ENCODE measurements at regions not wholly inside any gene's neighbourhood (a gene's known extent, or its start where the extent isn't known, plus 50 kb on each side); places are given as distances from the start of the nearest gene placed in this dataset.

DNA sequence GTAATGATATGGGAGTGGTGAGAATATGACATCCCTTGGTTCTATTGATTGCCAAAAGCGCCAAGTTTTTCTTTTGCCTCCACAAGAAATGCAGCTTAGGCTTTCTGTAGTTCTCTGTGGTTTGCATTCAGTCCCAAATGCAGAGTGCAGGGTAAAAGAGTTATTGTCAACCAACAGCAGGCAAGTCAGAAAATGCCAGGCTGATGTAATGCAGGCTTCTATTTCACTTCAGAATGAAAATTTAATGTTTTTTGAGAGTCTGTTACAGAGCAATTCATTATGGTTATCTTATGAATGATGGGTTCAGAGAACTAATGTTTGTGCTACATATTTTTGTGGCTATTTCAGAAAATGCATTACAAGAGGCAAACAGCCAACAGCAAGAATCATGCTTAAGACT lies 293.5 kb downstream of the CENPW start:
- H2AFZ ChIP-seq (replicated peaks) = no peak overlapping the region

DNA sequence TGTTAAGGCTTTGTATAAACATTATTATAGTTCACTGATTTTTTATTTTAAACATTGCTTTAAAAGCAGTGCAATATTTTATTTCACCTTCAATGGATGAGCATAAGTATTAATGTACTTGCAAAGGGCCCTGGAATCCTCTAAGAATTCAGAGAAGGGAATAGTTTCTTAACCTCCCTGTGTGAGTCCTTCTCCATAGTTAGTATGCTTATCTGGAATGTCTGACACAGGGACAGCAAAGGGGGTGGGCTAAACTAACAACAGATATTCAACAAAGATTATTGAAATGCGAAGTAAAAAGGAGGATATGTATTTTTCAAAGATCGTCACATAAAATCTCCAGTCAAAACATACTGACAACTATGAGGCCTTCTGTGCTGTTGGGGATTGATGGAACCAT lies 300.4 kb downstream of the CENPW start:
- H3K4me2 ChIP-seq = no peak overlapping the region
- no peak overlapping the region for H3K4me3 Mint-ChIP-seq
- H3K27me3 ChIP-seq = no peaks in the 10 kb centered on the region
- no peaks in the 10 kb centered on the region for H4K20me1 ChIP-seq (ENCODE audit: low read depth)
- H3K4me3 ChIP-seq = no peak overlapping the region
- no peaks in the 10 kb centered on the region for H3F3A ChIP-seq (ENCODE audit: low read depth)
- TF ChIP-seq EZH2 (IDR thresholded peaks at IDR 0.05) = no peak
- no peak for TF ChIP-seq CTCF (IDR thresholded peaks at IDR 0.05)
- no peak for TF ChIP-seq EZH2phosphoT487 (IDR thresholded peaks at IDR 0.05)
- no peaks in the 10 kb centered on the region for H3K27me3 Mint-ChIP-seq (ENCODE audit: insufficient read depth, low read depth)
- H2AFZ ChIP-seq (replicated peaks) = no peak overlapping the region
- H3K27ac Mint-ChIP-seq = no peak overlapping the region
- H3K79me2 ChIP-seq (ENCODE audit: low read depth) = no peaks in the 10 kb centered on the region
- H3K9me3 Mint-ChIP-seq = no peaks in the 10 kb centered on the region
- H3K4me1 ChIP-seq = no peaks in the 10 kb centered on the region
- no peak overlapping the region for H3K9ac ChIP-seq
- no peaks in the 10 kb centered on the region for H3K36me3 ChIP-seq
- peaks cover 2% of the 10 kb centered on the region for H3K36me3 Mint-ChIP-seq
- H3K9me3 ChIP-seq (ENCODE audit: low read depth) = no peaks in the 10 kb centered on the region
- DNase-seq (ENCODE audit: low spot score) = no peak
- H3K27ac ChIP-seq = no peak overlapping the region
- no peaks in the 10 kb centered on the region for H3K4me1 Mint-ChIP-seq

More for the DNA sequence above, 293.5 kb downstream of the CENPW start:
- H3K36me3 Mint-ChIP-seq = peaks cover 2% of the 10 kb centered on the region
- H3K4me3 Mint-ChIP-seq = no peak overlapping the region
- H3K27ac Mint-ChIP-seq = no peak overlapping the region
- Histone ChIP-seq H4K20me1 (ENCODE audit: low read depth) (no peaks in the 10 kb centered on the region), H3K4me2 (no peak overlapping the region), H3K79me2 (ENCODE audit: low read depth) (no peaks in the 10 kb centered on the region), H3K36me3 (no peaks in the 10 kb centered on the region), H3K27me3 (no peaks in the 10 kb centered on the region), H3F3A (ENCODE audit: low read depth) (no peaks in the 10 kb centered on the region), H3K27ac (no peak overlapping the region), H3K4me1 (no peaks in the 10 kb centered on the region), H3K9me3 (ENCODE audit: low read depth) (no peaks in the 10 kb centered on the region), H3K9ac (no peak overlapping the region), H3K4me3 (no peak overlapping the region)
- H3K4me1 Mint-ChIP-seq = peaks cover 11% of the 10 kb centered on the region
- DNase-seq (ENCODE audit: low spot score) = no peak
- no peaks in the 10 kb centered on the region for H3K27me3 Mint-ChIP-seq (ENCODE audit: insufficient read depth, low read depth)
- no peaks in the 10 kb centered on the region for H3K9me3 Mint-ChIP-seq
- no peak for TF ChIP-seq CTCF (IDR thresholded peaks at IDR 0.05)
- TF ChIP-seq EZH2 (IDR thresholded peaks at IDR 0.05) = no peak
- no peak for TF ChIP-seq EZH2phosphoT487 (IDR thresholded peaks at IDR 0.05)

DNA sequence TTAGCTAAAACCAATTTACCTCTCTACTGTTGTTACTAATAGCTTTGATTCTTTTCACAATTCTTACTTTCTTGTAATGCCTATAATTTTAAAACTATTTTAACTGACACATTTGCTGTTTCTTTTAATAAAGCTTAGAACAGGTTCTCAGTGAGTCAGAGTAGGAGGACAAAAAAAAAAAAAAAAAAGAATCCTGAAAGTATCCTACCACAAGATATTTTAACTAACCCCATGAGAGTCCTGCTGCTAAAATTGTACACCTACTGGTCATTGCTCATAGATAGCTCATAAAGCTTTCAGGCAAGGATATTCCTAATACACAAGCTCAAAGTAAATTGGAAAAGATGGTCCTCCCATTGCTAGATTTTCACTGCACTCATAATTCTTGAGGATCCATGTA lies 301.0 kb downstream of the CENPW start:
- Mint-ChIP-seq H3K9me3 (no peaks in the 10 kb centered on the region), H3K27ac (no peak overlapping the region)

More for the DNA sequence above, 301.0 kb downstream of the CENPW start:
- H3K4me1 Mint-ChIP-seq = no peaks in the 10 kb centered on the region
- H3K27me3 Mint-ChIP-seq (ENCODE audit: insufficient read depth, low read depth) = no peaks in the 10 kb centered on the region
- H3K27ac ChIP-seq = no peak overlapping the region
- H4K20me1 ChIP-seq (ENCODE audit: low read depth) = no peaks in the 10 kb centered on the region
- H3K36me3 ChIP-seq = no peaks in the 10 kb centered on the region
- no peak overlapping the region for H3K4me3 Mint-ChIP-seq
- H3K36me3 Mint-ChIP-seq = peaks cover 2% of the 10 kb centered on the region
- no peaks in the 10 kb centered on the region for H3K27me3 ChIP-seq
- H3K4me1 ChIP-seq = peaks cover 6% of the 10 kb centered on the region
- no peak overlapping the region for H3K4me2 ChIP-seq
- no peak overlapping the region for H2AFZ ChIP-seq (replicated peaks)
- no peak overlapping the region for H3K4me3 ChIP-seq
- no peaks in the 10 kb centered on the region for H3K79me2 ChIP-seq (ENCODE audit: low read depth)
- no peaks in the 10 kb centered on the region for H3F3A ChIP-seq (ENCODE audit: low read depth)
- no peak overlapping the region for H3K9ac ChIP-seq
- no peak for DNase-seq (ENCODE audit: low spot score)
- no peaks in the 10 kb centered on the region for H3K9me3 ChIP-seq (ENCODE audit: low read depth)
- TF ChIP-seq EZH2 (IDR thresholded peaks at IDR 0.05) = no peak
- TF ChIP-seq CTCF (IDR thresholded peaks at IDR 0.05) = no peak
- TF ChIP-seq EZH2phosphoT487 (IDR thresholded peaks at IDR 0.05) = no peak

All from neural progenitor cell (in vitro differentiated cells).